GM12874 (cell line): ENCODE measurements at regions not wholly inside any gene's neighbourhood (a gene's known extent, or its start where the extent isn't known, plus 50 kb on each side); places are given as distances from the start of the nearest gene placed in this dataset.

Source experiments
- TF ChIP-seq, protein P1 (sequence below): IDR thresholded peaks from 2 replicates; pipeline ENCODE4 v1.5.1; 2011; ENCODE audit warnings: low read depth, mild to moderate bottlenecking, control low read depth, low read length, moderate library complexity; ENCODE audit not compliant: insufficient read depth

GRCh38 chr6:167572106-167572505 lies 247.2 kb downstream of the TTLL2 start:
- TF ChIP-seq, protein P1, sequence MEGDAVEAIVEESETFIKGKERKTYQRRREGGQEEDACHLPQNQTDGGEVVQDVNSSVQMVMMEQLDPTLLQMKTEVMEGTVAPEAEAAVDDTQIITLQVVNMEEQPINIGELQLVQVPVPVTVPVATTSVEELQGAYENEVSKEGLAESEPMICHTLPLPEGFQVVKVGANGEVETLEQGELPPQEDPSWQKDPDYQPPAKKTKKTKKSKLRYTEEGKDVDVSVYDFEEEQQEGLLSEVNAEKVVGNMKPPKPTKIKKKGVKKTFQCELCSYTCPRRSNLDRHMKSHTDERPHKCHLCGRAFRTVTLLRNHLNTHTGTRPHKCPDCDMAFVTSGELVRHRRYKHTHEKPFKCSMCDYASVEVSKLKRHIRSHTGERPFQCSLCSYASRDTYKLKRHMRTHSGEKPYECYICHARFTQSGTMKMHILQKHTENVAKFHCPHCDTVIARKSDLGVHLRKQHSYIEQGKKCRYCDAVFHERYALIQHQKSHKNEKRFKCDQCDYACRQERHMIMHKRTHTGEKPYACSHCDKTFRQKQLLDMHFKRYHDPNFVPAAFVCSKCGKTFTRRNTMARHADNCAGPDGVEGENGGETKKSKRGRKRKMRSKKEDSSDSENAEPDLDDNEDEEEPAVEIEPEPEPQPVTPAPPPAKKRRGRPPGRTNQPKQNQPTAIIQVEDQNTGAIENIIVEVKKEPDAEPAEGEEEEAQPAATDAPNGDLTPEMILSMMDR = no peak

- TF ChIP-seq, protein P1 = no peak
These were observed 248.0 kb downstream of the TTLL2 start for GRCh38 chr6:167572841-167573271.

DNA sequence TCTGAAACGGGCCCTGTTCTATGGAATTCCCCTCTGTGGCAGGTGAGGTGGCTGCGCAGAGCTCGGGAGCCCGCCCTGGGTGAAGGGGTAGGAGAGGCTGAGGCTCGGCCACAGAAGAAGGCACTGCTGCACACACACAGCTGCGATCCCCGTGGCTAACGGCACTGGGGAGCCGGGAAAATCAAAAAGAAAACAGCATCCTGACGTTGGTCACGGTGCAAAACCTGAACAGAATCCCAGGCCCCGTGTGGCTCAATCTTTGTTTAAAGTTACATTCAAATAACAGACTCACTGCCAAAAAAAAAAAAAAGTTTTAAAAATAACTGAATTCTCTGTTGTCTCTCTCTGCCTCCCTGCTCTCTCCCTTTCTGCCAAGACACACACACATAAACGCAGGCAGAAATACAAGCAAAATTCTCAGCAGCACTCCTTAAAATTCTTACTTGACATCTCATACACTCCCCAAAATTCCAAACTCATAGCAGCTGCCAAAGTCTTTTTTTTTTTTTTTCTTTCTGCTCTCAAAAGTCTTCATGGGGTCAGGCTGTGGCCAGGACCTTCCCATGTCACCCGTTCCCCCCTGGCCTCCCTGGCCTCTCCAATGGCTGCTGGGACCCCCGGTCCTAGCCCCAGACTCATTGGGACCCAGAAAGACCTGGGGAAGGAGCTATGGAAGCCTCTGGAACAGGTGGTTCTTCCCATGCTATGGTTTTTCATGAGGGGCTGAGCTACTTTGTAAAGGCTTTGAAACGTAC lies 248.8 kb downstream of the TTLL2 start:
- TF ChIP-seq, protein P1 = no peak

GRCh38 chr6:167574431-167575151 lies 249.7 kb downstream of the TTLL2 start:
- TF ChIP-seq, protein P1 = no peak

DNA sequence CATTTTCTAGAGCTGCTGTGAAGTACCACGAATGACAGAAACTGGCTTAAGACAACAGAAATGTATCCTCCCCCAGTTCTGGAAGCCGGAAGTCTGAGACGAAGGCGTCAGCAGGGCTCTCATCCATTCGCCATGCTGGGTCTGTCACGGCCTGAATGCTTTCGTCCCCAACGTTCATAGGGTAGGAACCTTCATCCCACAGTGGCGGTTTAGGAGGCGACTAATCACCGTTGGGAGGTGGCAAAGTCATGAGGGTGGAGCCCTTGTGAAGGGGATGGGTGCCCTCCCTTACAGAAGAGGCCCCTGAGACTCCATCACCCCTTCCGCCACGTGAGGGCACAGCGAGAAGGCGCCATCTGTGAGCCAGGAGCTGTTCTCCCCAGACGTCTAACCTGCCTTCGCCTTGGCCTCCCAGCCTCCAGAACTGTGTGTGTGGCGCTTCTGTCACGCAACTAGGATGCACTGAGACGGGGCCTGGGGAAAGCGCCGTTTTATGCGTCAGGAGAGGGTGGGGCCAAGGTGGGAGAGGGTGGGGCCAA lies 250.3 kb downstream of the TTLL2 start:
- TF ChIP-seq, protein P1 = no peak

GRCh38 chr6:167576050-167576741 lies 250.5 kb upstream of the AFDN start:
- TF ChIP-seq, protein P1 = no peak

DNA sequence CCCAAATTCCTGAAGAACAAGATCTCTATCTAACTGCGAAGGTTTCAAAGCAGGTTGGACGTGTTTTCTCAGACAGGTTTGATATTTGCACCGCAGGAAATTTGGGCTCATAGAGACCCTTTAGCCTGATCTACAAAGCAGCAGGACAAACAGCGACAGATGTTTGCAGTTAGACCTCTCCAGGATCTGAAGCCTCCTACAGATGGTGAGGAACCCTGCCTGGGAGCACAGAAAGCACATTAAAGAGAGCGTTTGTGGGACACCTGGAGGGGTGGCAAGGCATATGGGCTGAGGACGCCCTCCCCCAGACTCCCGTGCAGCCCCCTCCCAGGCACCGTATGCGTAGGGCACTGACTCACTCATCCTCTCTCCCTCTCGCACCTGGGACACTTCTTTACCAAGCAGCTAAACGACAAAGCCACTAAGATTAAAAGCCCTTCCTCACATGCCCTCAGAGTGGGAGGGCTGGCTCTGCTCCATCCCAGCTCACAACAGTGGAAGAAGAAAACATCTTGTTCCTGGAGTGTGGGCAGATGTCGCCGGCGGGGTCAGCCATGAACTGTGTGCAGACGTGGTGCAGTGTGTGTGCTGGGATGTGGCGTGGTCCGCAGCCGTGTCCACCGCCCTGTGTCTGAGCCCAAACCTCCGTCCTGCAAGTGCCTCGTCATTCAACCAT lies 249.7 kb upstream of the AFDN start:
- TF ChIP-seq, protein P1 = no peak
